ENCODE measurements at regions not wholly inside any gene's neighbourhood (a gene's known extent, or its start where the extent isn't known, plus 50 kb on each side); places are given as distances from the start of the nearest gene placed in this dataset.
"Not testable (repeated sequence)": the region's sequence is repeated elsewhere in the genome, so short reads cannot be mapped to it uniquely, and the experiment has no call there.

- H4K20me1 ChIP-seq (ENCODE audit: insufficient read depth); ATAC-seq; intact Hi-C loops (cut with micrococcal nuclease); H3K36me3 ChIP-seq (ENCODE audit: control insufficient read depth in 1 of 2, insufficient read depth in 2 of 2, low read length in 2 of 2); H3K27me3 ChIP-seq (ENCODE audit: insufficient read depth, low read length); H3K4me2 ChIP-seq (ENCODE audit: low read length); H3K27ac ChIP-seq (ENCODE audit: low read depth, low read length); H3K79me2 ChIP-seq (ENCODE audit: insufficient read depth, low read length); H3K9ac ChIP-seq (ENCODE audit: low read length); H3K4me3 ChIP-seq (replicated peaks in 1 of 2; ENCODE audit: low read depth in 1 of 2, low read length in 2 of 2); RAD21 ChIA-PET (ENCODE audit: low non-redundant PET in 1 of 2, low total read pairs in 2 of 2, uncharacterized antibody in 2 of 2, unreplicated experiment in 2 of 2); BruUV-seq (replicated peaks); CTCF ChIA-PET; DNase-seq (ENCODE audit: low read depth, low spot score); H3K4me1 ChIP-seq (ENCODE audit: control insufficient read depth in 1 of 2, insufficient read depth in 2 of 2, low read length in 2 of 2); H2AFZ ChIP-seq (ENCODE audit: low read depth, low read length, poor library complexity, severe bottlenecking); H3K9me2 ChIP-seq (ENCODE audit: insufficient read depth); POLR2A ChIA-PET: not testable (repeated sequence)
- H3K9me3 ChIP-seq (ENCODE audit: control insufficient read depth in 1 of 2, insufficient read depth in 1 of 2, low read depth in 1 of 2, low read length in 2 of 2), result peaks cover 0 to 14% of the 10 kb centered on the region in 2 experiments; a peak in 2 of 4 replicates
Measured at GRCh38 chr17:22298484-22298951, 606.2 kb downstream of the KCNJ18 start.

DNA sequence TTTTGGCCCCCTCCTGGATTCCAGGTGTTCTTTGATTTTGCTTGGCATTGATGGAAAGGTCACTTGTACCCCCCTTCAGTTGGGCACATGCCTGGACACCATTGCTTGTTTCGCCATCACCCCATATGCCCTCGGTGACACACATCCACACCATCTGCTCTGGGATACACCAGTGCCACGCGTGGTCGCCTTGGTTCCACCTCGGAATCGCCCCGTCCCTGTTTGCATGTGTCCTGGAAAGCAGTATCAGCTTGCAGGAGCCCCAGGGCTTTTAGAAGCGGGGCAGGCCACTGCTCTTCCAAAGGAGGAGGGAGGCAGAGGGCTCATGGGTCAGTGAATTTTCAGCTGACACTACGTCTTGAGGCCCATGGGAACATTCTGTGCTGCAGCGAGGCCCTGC, 607.9 kb downstream of the KCNJ18 start:
- intact Hi-C loops (cut with micrococcal nuclease), result no loop called here
- Histone ChIP-seq H2AFZ (ENCODE audit: low read depth, low read length, poor library complexity, severe bottlenecking) (no peak overlapping the region), H3K9me3 (ENCODE audit: control insufficient read depth in 1 of 2, insufficient read depth in 1 of 2, low read depth in 1 of 2, low read length in 2 of 2) (peaks cover 0 to 20% of the 10 kb centered on the region in 2 experiments; a peak in 2 of 4 replicates), H3K79me2 (ENCODE audit: insufficient read depth, low read length) (no peaks in the 10 kb centered on the region), H3K9me2 (ENCODE audit: insufficient read depth) (no peaks in the 10 kb centered on the region), H3K27ac (ENCODE audit: low read depth, low read length) (no peak overlapping the region), H4K20me1 (ENCODE audit: insufficient read depth) (no peaks in the 10 kb centered on the region), H3K36me3 (ENCODE audit: control insufficient read depth in 1 of 2, insufficient read depth in 2 of 2, low read length in 2 of 2) (no peaks in the 10 kb centered on the region), H3K4me2 (ENCODE audit: low read length) (no peak overlapping the region), H3K4me1 (ENCODE audit: control insufficient read depth in 1 of 2, insufficient read depth in 2 of 2, low read length in 2 of 2) (no peaks in the 10 kb centered on the region), H3K9ac (ENCODE audit: low read length) (no peak overlapping the region), H3K4me3 (replicated peaks in 1 of 2; ENCODE audit: low read depth in 1 of 2, low read length in 2 of 2) (no peak overlapping the region), H3K27me3 (ENCODE audit: insufficient read depth, low read length) (no peaks in the 10 kb centered on the region)
- TF ChIP-seq EZH2phosphoT487 (IDR thresholded peaks at IDR 0.05; ENCODE audit: borderline replicate concordance) (no peak), SIN3A (IDR thresholded peaks at IDR 0.05; ENCODE audit: low read depth) (no peak), ZFX (IDR thresholded peaks at IDR 0.05) (no peak), YY1 (IDR thresholded peaks at IDR 0.05; ENCODE audit: extremely low read depth, insufficient replicate concordance, low read depth, low read length) (no peak), POLR2AphosphoS5 (IDR thresholded peaks at IDR 0.05; ENCODE audit: low read depth, low read length) (no peak)
- TF ChIP-seq, protein P1, sequence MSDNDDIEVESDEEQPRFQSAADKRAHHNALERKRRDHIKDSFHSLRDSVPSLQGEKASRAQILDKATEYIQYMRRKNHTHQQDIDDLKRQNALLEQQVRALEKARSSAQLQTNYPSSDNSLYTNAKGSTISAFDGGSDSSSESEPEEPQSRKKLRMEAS (IDR thresholded peaks at IDR 0.05), result no peak
- ChIA-PET POLR2A (no interaction called here), CTCF (no interaction called here), RAD21 (ENCODE audit: low non-redundant PET in 1 of 2, low total read pairs in 2 of 2, uncharacterized antibody in 2 of 2, unreplicated experiment in 2 of 2) (no interaction called here)
- no peak for DNase-seq (ENCODE audit: low read depth, low spot score)
- BruUV-seq (replicated peaks), result no TSS peak
- ATAC-seq, result no peak

Data from HCT116 (cell line).